Sigmoid colon (tissue), 6 donors: ENCODE measurements at regions not wholly inside any gene's neighbourhood (a gene's known extent, or its start where the extent isn't known, plus 50 kb on each side); places are given as distances from the start of the nearest gene placed in this dataset.
A peak's percentile ranks its signal among the peaks of the same experiment; 100 is the strongest.

ENCODE experiments used
- DNase-seq: peaks from one replicate; pipeline ENCODE4 v3.0.0-alpha.2; 2019
- H3K27ac ChIP-seq, 4 donors: fragments of 200-600 bp; sonication (generic); one replicate each; pipeline ENCODE4 v1.5.1; 2016 to 2019; ENCODE audit warnings: mild to moderate bottlenecking in 1 of 4
- H3K27me3 ChIP-seq, 3 donors: fragments of 200-600 bp; sonication (generic); one replicate each; pipeline ENCODE4 v1.5.1; 2019; ENCODE audit warnings: mild to moderate bottlenecking in 1 of 3
- H3K36me3 ChIP-seq, 4 donors: fragments of 200-600 bp; sonication (generic); one replicate each; pipeline ENCODE4 v1.5.1; 2016 to 2019
- H3K4me1 ChIP-seq, 4 donors: fragments of 200-600 bp; sonication (generic); one replicate each; pipeline ENCODE4 v1.5.1; 2017 to 2019
- H3K4me3 ChIP-seq, 4 donors: fragments of 200-600 bp; sonication (generic); one replicate each; pipeline ENCODE4 v1.5.1; 2017 to 2019; ENCODE audit warnings: mild to moderate bottlenecking in 2 of 4, moderate library complexity in 1 of 4
- H3K9me3 ChIP-seq, 4 donors: fragments of 200-600 bp in 3 of 4; sonication (generic) in 3 of 4; one replicate each; pipeline versions ENCODE4 v1.5.1 to v1.6.1; 2013 to 2019
- CTCF ChIP-seq, 4 experiments: fragments of 450-650 bp in 3 of 4; fragments of 200-600 bp in 1 of 4; IDR thresholded peaks; one replicate each; pipeline ENCODE4 v1.5.1; 2016 to 2019; ENCODE audit warnings: antibody characterized with exemption in 4 of 4, mild to moderate bottlenecking in 3 of 4, moderate library complexity in 2 of 4
- EP300 ChIP-seq, 4 donors: sonication (generic); formaldehyde crosslinking; IDR thresholded peaks; one replicate each; pipeline ENCODE4 v1.6.1; 2017; ENCODE audit warnings: antibody characterized with exemption in 4 of 4
- POLR2A ChIP-seq, 2 donors: fragments of 450-650 bp; IDR thresholded peaks; one replicate each; pipeline ENCODE4 v1.6.1; 2016; ENCODE audit warnings: antibody characterized with exemption in 2 of 2, mild to moderate bottlenecking in 2 of 2, moderate library complexity in 2 of 2
- POLR2AphosphoS5 ChIP-seq, 4 donors: sonication (generic); formaldehyde crosslinking; IDR thresholded peaks; one replicate each; pipeline ENCODE4 v1.6.1; 2017; ENCODE audit warnings: antibody characterized with exemption in 4 of 4
- WGBS, 2 donors: extraction: QIAGEN DNeasy Blood & Tissue Kit; methylation state at CpG; one replicate each; pipeline ENCODE4 v1.1.7; 2013; 5-methylcytosine and 5-hydroxymethylcytosine counted together
- intact Hi-C: fragments of 100-400 bp; cut with DNase I; formaldehyde crosslinking; loops from one replicate; pipeline ENCODE4 v1.15.1; 2023
- donor health status: healthy with polysubstance abuse.
- donor health status: healthy.

GRCh38 chr19:31961191-31961590, 384.2 kb upstream of the ZNF507 start:
- no peak overlapping the region for H3K27ac ChIP-seq
- no peak overlapping the region for H3K4me3 ChIP-seq
- TF ChIP-seq POLR2AphosphoS5 (IDR thresholded peaks at IDR 0.05) (no peak), EP300 (IDR thresholded peaks at IDR 0.05) (no peak), CTCF (IDR thresholded peaks at IDR 0.05) (no peak), POLR2A (IDR thresholded peaks at IDR 0.05) (no peak)
- no peaks in the 10 kb centered on the region for H3K36me3 ChIP-seq
- no peak for DNase-seq
- no peaks in the 10 kb centered on the region for H3K9me3 ChIP-seq
- 41 to 75% methylated on average over 4 of the region's 4 CpGs for whole genome bisulfite sequencing, 2 donors
- no peaks in the 10 kb centered on the region for H3K27me3 ChIP-seq
- intact Hi-C loops, result loop anchor here (5.0 to 10.0 kb wide), 3 partner anchors 76 to 624 kb away; partner anchors contain the start of genes PDCD5 and TSHZ3
- peaks cover 0 to 65% (median 45%) of the 10 kb centered on the region in 4 donors for H3K4me1 ChIP-seq

GRCh38 chr19:31961667-31962066, 383.7 kb upstream of the ZNF507 start:
- peaks cover 0 to 60% (median 42%) of the 10 kb centered on the region in 4 donors for H3K4me1 ChIP-seq
- TF ChIP-seq POLR2AphosphoS5 (IDR thresholded peaks at IDR 0.05), result no peak
- TF ChIP-seq EP300 (IDR thresholded peaks at IDR 0.05), result no peak
- TF ChIP-seq CTCF (IDR thresholded peaks at IDR 0.05), result no peak
- no peak for TF ChIP-seq POLR2A (IDR thresholded peaks at IDR 0.05)
- no peak overlapping the region for H3K4me3 ChIP-seq
- H3K27ac ChIP-seq, result no peak overlapping the region
- H3K36me3 ChIP-seq, result no peaks in the 10 kb centered on the region
- 52 to 62% methylated on average over 3 of the region's 3 CpGs for WGBS, 2 donors
- no peak for DNase-seq
- no peaks in the 10 kb centered on the region for H3K27me3 ChIP-seq
- no peaks in the 10 kb centered on the region for H3K9me3 ChIP-seq
- intact Hi-C loops, result loop anchor here (5.0 to 10.0 kb wide), 3 partner anchors 76 to 623 kb away; partner anchors contain the start of genes PDCD5 and TSHZ3

GRCh38 chr19:31962561-31962996, 382.8 kb upstream of the ZNF507 start:
- intact Hi-C loops, result loop anchor here (5.0 to 10.0 kb wide), 3 partner anchors 75 to 622 kb away; partner anchors contain the start of genes PDCD5 and TSHZ3
- H3K27me3 ChIP-seq, result no peaks in the 10 kb centered on the region
- WGBS, 2 donors, result 7 to 41% methylated on average over 5 of the region's 5 CpGs
- peak overlapping the region in 3 of 4 donors; percentile 36 to 68 (median 52) for H3K27ac ChIP-seq
- H3K9me3 ChIP-seq, result no peaks in the 10 kb centered on the region
- H3K4me1 ChIP-seq, result peaks cover 0 to 54% (median 40%) of the 10 kb centered on the region in 4 donors
- no peak for TF ChIP-seq CTCF (IDR thresholded peaks at IDR 0.05)
- no peak for TF ChIP-seq POLR2A (IDR thresholded peaks at IDR 0.05)
- TF ChIP-seq POLR2AphosphoS5 (IDR thresholded peaks at IDR 0.05), result peak in 2 of 4 donors; percentile 55 to 62
- TF ChIP-seq EP300 (IDR thresholded peaks at IDR 0.05), result no peak
- no peak overlapping the region for H3K4me3 ChIP-seq
- no peak for DNase-seq
- no peaks in the 10 kb centered on the region for H3K36me3 ChIP-seq

- no peaks in the 10 kb centered on the region for H3K36me3 ChIP-seq
- 83 to 88% methylated on average over 4 of the region's 4 CpGs for WGBS, 2 donors
- no peak overlapping the region for H3K4me3 ChIP-seq
- H3K27me3 ChIP-seq, result no peaks in the 10 kb centered on the region
- H3K9me3 ChIP-seq, result no peaks in the 10 kb centered on the region
- peaks cover 0 to 56% (median 43%) of the 10 kb centered on the region in 4 donors for H3K4me1 ChIP-seq
- peak overlapping the region in 3 of 4 donors; percentile 36 to 68 (median 52) for H3K27ac ChIP-seq
- TF ChIP-seq CTCF (IDR thresholded peaks at IDR 0.05) (no peak), POLR2A (IDR thresholded peaks at IDR 0.05) (no peak), POLR2AphosphoS5 (IDR thresholded peaks at IDR 0.05) (no peak), EP300 (IDR thresholded peaks at IDR 0.05) (no peak)
- intact Hi-C loops, result loop anchor here (5.0 to 10.0 kb wide), 3 partner anchors 74 to 621 kb away; partner anchors contain the start of genes PDCD5 and TSHZ3
- DNase-seq, result no peak
Observed at GRCh38 chr19:31963746-31964145, 381.7 kb upstream of the ZNF507 start.
